Ectodermal cell (in vitro differentiated cells): ENCODE measurements at regions not wholly inside any gene's neighbourhood (a gene's known extent, or its start where the extent isn't known, plus 50 kb on each side); places are given as distances from the start of the nearest gene placed in this dataset.

Source experiments
- H3K27ac ChIP-seq: 2 replicates; pipeline ENCODE4 v1.7.0; 2013; ENCODE audit warnings: mild to moderate bottlenecking, low read depth, low read length; ENCODE audit not compliant: insufficient read depth, poor library complexity, severe bottlenecking
- H3K27me3 ChIP-seq: 2 replicates; pipeline ENCODE4 v1.7.0; 2013; ENCODE audit warnings: mild to moderate bottlenecking, low read length; ENCODE audit not compliant: insufficient read depth, control insufficient read depth, poor library complexity, severe bottlenecking
- H3K36me3 ChIP-seq: one replicate; pipeline ENCODE4 v1.7.0; 2013; ENCODE audit warnings: low read length; ENCODE audit not compliant: control insufficient read depth, insufficient read depth
- H3K4me1 ChIP-seq: one replicate; pipeline ENCODE4 v1.7.0; 2013; ENCODE audit warnings: low read length; ENCODE audit not compliant: control insufficient read depth, insufficient read depth
- H3K4me3 ChIP-seq: 2 replicates; pipeline ENCODE4 v1.7.0; 2013; ENCODE audit warnings: low read depth, low read length, control low read depth; ENCODE audit not compliant: insufficient read depth
- H3K9me3 ChIP-seq: 2 replicates; pipeline ENCODE4 v1.7.0; 2013; ENCODE audit warnings: mild to moderate bottlenecking, low read length, moderate library complexity; ENCODE audit not compliant: control insufficient read depth
- WGBS, 2 experiments: methylation state at CpG; one replicate each; pipeline ENCODE4 v1.1.7; 2013; ENCODE audit warnings: missing lambda C conversion rate in 2 of 2; 5-methylcytosine and 5-hydroxymethylcytosine counted together

GRCh38 chr22:47957649-47958048 lies 1195.2 kb downstream of the TBC1D22A start:
- Histone ChIP-seq H3K9me3 (peaks cover 2% of the 10 kb centered on the region), H3K27me3 (no peaks in the 10 kb centered on the region), H3K4me3 (no peak overlapping the region), H3K27ac (no peak overlapping the region), H3K4me1 (no peaks in the 10 kb centered on the region), H3K36me3 (no peaks in the 10 kb centered on the region)
- no CpG with 5 or more reads among the region's 2 CpGs for WGBS, 2 experiments

GRCh38 chr22:47954107-47954506 lies 1191.7 kb downstream of the TBC1D22A start:
- Histone ChIP-seq H3K27me3 (no peaks in the 10 kb centered on the region), H3K27ac (no peak overlapping the region), H3K4me1 (no peaks in the 10 kb centered on the region), H3K36me3 (no peaks in the 10 kb centered on the region), H3K9me3 (peaks cover 2% of the 10 kb centered on the region), H3K4me3 (no peak overlapping the region)
- WGBS, 2 experiments, result 82 to 83% methylated on average over 4 to 7 of the region's 7 CpGs

GRCh38 chr22:47944941-47945340 lies 1182.5 kb downstream of the TBC1D22A start:
- Histone ChIP-seq H3K9me3 (no peaks in the 10 kb centered on the region), H3K4me1 (no peaks in the 10 kb centered on the region), H3K27ac (no peak overlapping the region), H3K4me3 (no peak overlapping the region), H3K36me3 (no peaks in the 10 kb centered on the region), H3K27me3 (no peaks in the 10 kb centered on the region)
- 80 to 81% methylated on average over 6 of the region's 6 CpGs for WGBS, 2 experiments

GRCh38 chr22:47943729-47944700 lies 1181.6 kb downstream of the TBC1D22A start:
- Histone ChIP-seq H3K27me3 (no peaks in the 10 kb centered on the region), H3K4me1 (no peaks in the 10 kb centered on the region), H3K27ac (no peak overlapping the region), H3K36me3 (no peaks in the 10 kb centered on the region), H3K9me3 (no peaks in the 10 kb centered on the region), H3K4me3 (no peak overlapping the region)
- WGBS, 2 experiments, result 81 to 83% methylated on average over 12 to 13 of the region's 13 CpGs

GRCh38 chr22:47940211-47940610 lies 1177.8 kb downstream of the TBC1D22A start:
- Histone ChIP-seq H3K4me1 (no peaks in the 10 kb centered on the region), H3K27me3 (no peaks in the 10 kb centered on the region), H3K27ac (no peak overlapping the region), H3K9me3 (peaks cover 3% of the 10 kb centered on the region), H3K4me3 (no peak overlapping the region), H3K36me3 (no peaks in the 10 kb centered on the region)
- 87 to 88% methylated on average over 6 of the region's 6 CpGs for WGBS, 2 experiments

GRCh38 chr22:47933891-47934290 lies 1171.4 kb downstream of the TBC1D22A start:
- WGBS, 2 experiments, result 70 to 76% methylated on average over 3 of the region's 3 CpGs
- H3K4me3 ChIP-seq, result no peak overlapping the region
- H3K4me1 ChIP-seq, result no peaks in the 10 kb centered on the region
- no peaks in the 10 kb centered on the region for H3K27me3 ChIP-seq
- H3K36me3 ChIP-seq, result no peaks in the 10 kb centered on the region
- peaks cover 3% of the 10 kb centered on the region for H3K9me3 ChIP-seq
- no peak overlapping the region for H3K27ac ChIP-seq

GRCh38 chr22:47933226-47933625 lies 1170.8 kb downstream of the TBC1D22A start:
- Histone ChIP-seq H3K9me3 (peaks cover 3% of the 10 kb centered on the region), H3K27me3 (no peaks in the 10 kb centered on the region)
- WGBS, 2 experiments, result 72 to 73% methylated on average over 4 of the region's 4 CpGs

GRCh38 chr22:47929646-47930185 lies 1167.3 kb downstream of the TBC1D22A start:
- H3K27ac ChIP-seq, result no peak overlapping the region
- 75 to 77% methylated on average over 4 of the region's 4 CpGs for WGBS, 2 experiments
- no peak overlapping the region for H3K4me3 ChIP-seq
- H3K36me3 ChIP-seq, result no peaks in the 10 kb centered on the region
- no peaks in the 10 kb centered on the region for H3K27me3 ChIP-seq
- no peaks in the 10 kb centered on the region for H3K4me1 ChIP-seq
- no peaks in the 10 kb centered on the region for H3K9me3 ChIP-seq

More at GRCh38 chr22:47933226-47933625, 1170.8 kb downstream of the TBC1D22A start:
- no peak overlapping the region for H3K4me3 ChIP-seq
- no peaks in the 10 kb centered on the region for H3K36me3 ChIP-seq
- no peaks in the 10 kb centered on the region for H3K4me1 ChIP-seq
- H3K27ac ChIP-seq, result no peak overlapping the region

GRCh38 chr22:47929073-47929472 lies 1166.6 kb downstream of the TBC1D22A start:
- whole genome bisulfite sequencing, 2 experiments, result 73 to 77% methylated on average over 5 of the region's 5 CpGs
- no peak overlapping the region for H3K4me3 ChIP-seq
- no peaks in the 10 kb centered on the region for H3K27me3 ChIP-seq
- H3K36me3 ChIP-seq, result no peaks in the 10 kb centered on the region
- H3K4me1 ChIP-seq, result no peaks in the 10 kb centered on the region
- H3K27ac ChIP-seq, result no peak overlapping the region
- no peaks in the 10 kb centered on the region for H3K9me3 ChIP-seq

- H3K4me3 ChIP-seq, result no peak overlapping the region
- H3K4me1 ChIP-seq, result no peaks in the 10 kb centered on the region
- H3K9me3 ChIP-seq, result no peaks in the 10 kb centered on the region
- H3K27me3 ChIP-seq, result no peaks in the 10 kb centered on the region
- no peak overlapping the region for H3K27ac ChIP-seq
- H3K36me3 ChIP-seq, result no peaks in the 10 kb centered on the region
- 73% methylated on average over 4 of the region's 4 CpGs for WGBS, 2 experiments
Measured at GRCh38 chr22:47928631-47929030, 1166.2 kb downstream of the TBC1D22A start.
